HCT116 (cell line): ENCODE measurements at regions not wholly inside any gene's neighbourhood (a gene's known extent, or its start where the extent isn't known, plus 50 kb on each side); places are given as distances from the start of the nearest gene placed in this dataset.

ENCODE experiments used
- ATAC-seq: fragments of 200-7000 bp; cut with Tn5 transposase; 2 replicates; pipeline ENCODE4 v1.9.1; 2020; ENCODE audit warnings: mild to moderate bottlenecking, moderate library complexity
- BruUV-seq: library from RNA; stranded (reverse); fragments of 400-500 nt; replicated peaks from 2 replicates; lab custom pipeline; 2021; lab: Mats Ljungman, UMichigan
- CTCF ChIA-PET: fragments of 300-600 bp; sonication (Branson Sonifier 250); formaldehyde crosslinking; loops from one replicate; lab custom pipeline; 2021; ENCODE audit warnings: antibody characterized with exemption; lab: Charles Lee
- POLR2A ChIA-PET: fragments of 300-600, 350-600 bp; sonication (Branson Sonifier 250); formaldehyde crosslinking; loops from one replicate; lab custom pipeline; 2021; ENCODE audit warnings: antibody characterized with exemption; lab: Charles Lee
- RAD21 ChIA-PET, 2 experiments: fragments of 300-600 bp; sonication (Branson Sonifier 250); formaldehyde crosslinking; loops; one replicate each; lab custom pipeline; 2023; ENCODE audit warnings: low total read pairs in 2 of 2; ENCODE audit not compliant: uncharacterized antibody in 2 of 2, unreplicated experiment in 2 of 2, low non-redundant PET in 1 of 2; lab: Charles Lee
- DNase-seq: peaks from one replicate; pipeline ENCODE4 v3.0.0-alpha.2; 2010; ENCODE audit warnings: low read depth, low spot score
- H2AFZ ChIP-seq: fragments of 200-600 bp; shearing (Covaris generic), sonication (generic); 2 replicates; pipeline ENCODE4 v1.6.1; 2017; ENCODE audit warnings: low read depth, mixed run types, mixed read lengths, antibody characterized with exemption, low read length; ENCODE audit not compliant: poor library complexity, severe bottlenecking
- H3K27ac ChIP-seq: 2 replicates; pipeline ENCODE4 v1.5.1; 2012; ENCODE audit warnings: low read depth, low read length
- H3K27me3 ChIP-seq: fragments of 200-600 bp; sonication (generic); 2 replicates; pipeline ENCODE4 v1.6.1; 2016; ENCODE audit warnings: mixed run types, low read length, mixed read lengths; ENCODE audit not compliant: insufficient read depth
- H3K36me3 ChIP-seq, 2 experiments: fragments of 200-500 bp in 1 of 2; fragments of 200-600 bp in 1 of 2; sonication (Bioruptor generic) in 1 of 2; sonication (generic) in 1 of 2; 2 replicates each; pipeline versions ENCODE4 v1.5.1 to v1.6.1; 2014 to 2016; ENCODE audit warnings: low read length in 2 of 2, inconsistent platforms in 1 of 2, mixed read lengths in 1 of 2, mixed run types in 1 of 2; ENCODE audit not compliant: insufficient read depth in 2 of 2, control insufficient read depth in 1 of 2
- H3K4me1 ChIP-seq, 2 experiments: fragments of 200-600 bp in 1 of 2; sonication (generic) in 1 of 2; 2 replicates each; pipeline versions ENCODE4 v1.5.1 to v1.6.1; 2012 to 2017; ENCODE audit warnings: low read length in 2 of 2, inconsistent platforms in 1 of 2, mild to moderate bottlenecking in 1 of 2, mixed read lengths in 1 of 2, mixed run types in 1 of 2, moderate library complexity in 1 of 2; ENCODE audit not compliant: insufficient read depth in 2 of 2, control insufficient read depth in 1 of 2
- H3K4me2 ChIP-seq: fragments of 200-600 bp; sonication (generic); 2 replicates; pipeline ENCODE4 v1.6.1; 2017; ENCODE audit warnings: mixed run types, low read length, mixed read lengths
- H3K4me3 ChIP-seq, 2 experiments: fragments of 200-600 bp in 1 of 2; sonication (generic) in 1 of 2; replicated peaks in 1 of 2; 2 replicates each; pipeline ENCODE4 v1.5.1; 2011 to 2016; ENCODE audit warnings: low read length in 2 of 2, control low read depth in 1 of 2, low read depth in 1 of 2, mild to moderate bottlenecking in 1 of 2, mixed read lengths in 1 of 2, mixed run types in 1 of 2
- H3K79me2 ChIP-seq: fragments of 200-600 bp; sonication (generic); 2 replicates; pipeline ENCODE4 v1.6.1; 2017; ENCODE audit warnings: mild to moderate bottlenecking, mixed run types, low read length, moderate library complexity, mixed read lengths; ENCODE audit not compliant: insufficient read depth
- H3K9ac ChIP-seq: fragments of 200-600 bp; sonication (generic); 2 replicates; pipeline ENCODE4 v1.6.1; 2016; ENCODE audit warnings: low read length, mixed read lengths
- H3K9me2 ChIP-seq: fragments of 200-600 bp; sonication (generic), shearing (Covaris generic); 2 replicates; pipeline ENCODE4 v1.6.1; 2017; ENCODE audit warnings: mixed run types, mild to moderate bottlenecking, moderate library complexity; ENCODE audit not compliant: insufficient read depth
- H3K9me3 ChIP-seq, 2 experiments: fragments of 200-500 bp in 1 of 2; fragments of 200-600 bp in 1 of 2; sonication (Bioruptor generic) in 1 of 2; sonication (generic) in 1 of 2; 2 replicates each; pipeline ENCODE4 v1.6.1; 2014 to 2017; ENCODE audit warnings: low read length in 2 of 2, mixed read lengths in 2 of 2, inconsistent platforms in 1 of 2, low read depth in 1 of 2, mild to moderate bottlenecking in 1 of 2, mixed run types in 1 of 2, moderate library complexity in 1 of 2; ENCODE audit not compliant: control insufficient read depth in 1 of 2, insufficient read depth in 1 of 2
- H4K20me1 ChIP-seq: fragments of 200-600 bp; sonication (generic), shearing (Covaris generic); 2 replicates; pipeline ENCODE4 v1.6.1; 2017; ENCODE audit warnings: mixed run types, mild to moderate bottlenecking, moderate library complexity; ENCODE audit not compliant: insufficient read depth
- ATF3 ChIP-seq: IDR thresholded peaks from 2 replicates; pipeline ENCODE4 v1.6.1; 2012
- CEBPB ChIP-seq: IDR thresholded peaks from 2 replicates; pipeline ENCODE4 v1.6.1; 2012; ENCODE audit warnings: low read depth
- ELF1 ChIP-seq: IDR thresholded peaks from 2 replicates; pipeline ENCODE4 v1.6.1; 2012; ENCODE audit warnings: low read depth, borderline replicate concordance
- EZH2 ChIP-seq: fragments of 200-600 bp; sonication (generic); IDR thresholded peaks from 2 replicates; pipeline ENCODE4 v1.6.1; 2017; ENCODE audit warnings: antibody characterized with exemption, mixed run types
- FOSL1 ChIP-seq: IDR thresholded peaks from 2 replicates; pipeline ENCODE4 v1.6.1; 2012; ENCODE audit warnings: low read depth
- JUND ChIP-seq: IDR thresholded peaks from 2 replicates; pipeline ENCODE4 v1.6.1; 2012
- POLR2A ChIP-seq: IDR thresholded peaks from 2 replicates; pipeline ENCODE4 v1.7.0; 2011; ENCODE audit warnings: borderline replicate concordance; ENCODE audit not compliant: insufficient read depth, insufficient read length; ENCODE audit errors: extremely low read depth
- POLR2AphosphoS5 ChIP-seq: IDR thresholded peaks from 2 replicates; pipeline ENCODE4 v1.6.1; 2011; ENCODE audit warnings: mild to moderate bottlenecking, low read depth, low read length, moderate library complexity
- RAD21 ChIP-seq: IDR thresholded peaks from 2 replicates; pipeline ENCODE4 v1.6.1; 2012; ENCODE audit warnings: low read depth, mild to moderate bottlenecking
- SIN3A ChIP-seq: IDR thresholded peaks from 2 replicates; pipeline ENCODE4 v1.6.1; 2012; ENCODE audit warnings: low read depth
- SRF ChIP-seq: IDR thresholded peaks from 2 replicates; pipeline ENCODE4 v1.6.1; 2012; ENCODE audit warnings: low read depth
- TCF7L2 ChIP-seq: IDR thresholded peaks from 2 replicates; pipeline ENCODE4 v1.7.0; 2011; ENCODE audit warnings: borderline replicate concordance, inconsistent platforms; ENCODE audit not compliant: insufficient read depth, insufficient read length; ENCODE audit errors: extremely low read depth
- YY1 ChIP-seq: IDR thresholded peaks from 2 replicates; pipeline ENCODE4 v1.6.1; 2011; ENCODE audit warnings: low read length, low read depth, moderate library complexity, mild to moderate bottlenecking; ENCODE audit not compliant: insufficient replicate concordance; ENCODE audit errors: extremely low read depth
- ZFX ChIP-seq: fragments of 450-650 bp; IDR thresholded peaks from 2 replicates; pipeline ENCODE4 v1.6.1; 2017
- intact Hi-C: fragments of 100-400 bp; cut with micrococcal nuclease; formaldehyde crosslinking; loops from 2 replicates; pipeline ENCODE4 v1.10.0; 2022
- TF ChIP-seq, protein P1 (sequence below): IDR thresholded peaks from 2 replicates; pipeline ENCODE4 v1.6.1; 2012; ENCODE audit warnings: low read depth

GRCh38 chr14:86942936-86943335 lies 1050.0 kb downstream of the GALC start:
- Histone ChIP-seq H3K4me1 (no peaks in the 10 kb centered on the region), H3K79me2 (no peaks in the 10 kb centered on the region), H3K27ac (no peak overlapping the region), H2AFZ (no peak overlapping the region), H4K20me1 (no peaks in the 10 kb centered on the region), H3K4me2 (no peak overlapping the region), H3K9me3 (peaks cover 4 to 41% of the 10 kb centered on the region in 2 experiments; a peak in 2 of 4 replicates), H3K4me3 (no peak overlapping the region), H3K36me3 (no peaks in the 10 kb centered on the region), H3K27me3 (no peaks in the 10 kb centered on the region), H3K9ac (no peak overlapping the region)
- no peak for ATAC-seq
- no TSS peak for BruUV-seq
- ChIA-PET RAD21 (no interaction called here), POLR2A (no interaction called here)
- TF ChIP-seq JUND (no peak), POLR2AphosphoS5 (no peak), SRF (no peak), ATF3 (no peak), POLR2A (no peak), YY1 (no peak), FOSL1 (no peak), RAD21 (no peak), CEBPB (no peak), TCF7L2 (no peak), ELF1 (no peak), EZH2 (no peak), SIN3A (no peak), ZFX (no peak)
- TF ChIP-seq, protein P1, sequence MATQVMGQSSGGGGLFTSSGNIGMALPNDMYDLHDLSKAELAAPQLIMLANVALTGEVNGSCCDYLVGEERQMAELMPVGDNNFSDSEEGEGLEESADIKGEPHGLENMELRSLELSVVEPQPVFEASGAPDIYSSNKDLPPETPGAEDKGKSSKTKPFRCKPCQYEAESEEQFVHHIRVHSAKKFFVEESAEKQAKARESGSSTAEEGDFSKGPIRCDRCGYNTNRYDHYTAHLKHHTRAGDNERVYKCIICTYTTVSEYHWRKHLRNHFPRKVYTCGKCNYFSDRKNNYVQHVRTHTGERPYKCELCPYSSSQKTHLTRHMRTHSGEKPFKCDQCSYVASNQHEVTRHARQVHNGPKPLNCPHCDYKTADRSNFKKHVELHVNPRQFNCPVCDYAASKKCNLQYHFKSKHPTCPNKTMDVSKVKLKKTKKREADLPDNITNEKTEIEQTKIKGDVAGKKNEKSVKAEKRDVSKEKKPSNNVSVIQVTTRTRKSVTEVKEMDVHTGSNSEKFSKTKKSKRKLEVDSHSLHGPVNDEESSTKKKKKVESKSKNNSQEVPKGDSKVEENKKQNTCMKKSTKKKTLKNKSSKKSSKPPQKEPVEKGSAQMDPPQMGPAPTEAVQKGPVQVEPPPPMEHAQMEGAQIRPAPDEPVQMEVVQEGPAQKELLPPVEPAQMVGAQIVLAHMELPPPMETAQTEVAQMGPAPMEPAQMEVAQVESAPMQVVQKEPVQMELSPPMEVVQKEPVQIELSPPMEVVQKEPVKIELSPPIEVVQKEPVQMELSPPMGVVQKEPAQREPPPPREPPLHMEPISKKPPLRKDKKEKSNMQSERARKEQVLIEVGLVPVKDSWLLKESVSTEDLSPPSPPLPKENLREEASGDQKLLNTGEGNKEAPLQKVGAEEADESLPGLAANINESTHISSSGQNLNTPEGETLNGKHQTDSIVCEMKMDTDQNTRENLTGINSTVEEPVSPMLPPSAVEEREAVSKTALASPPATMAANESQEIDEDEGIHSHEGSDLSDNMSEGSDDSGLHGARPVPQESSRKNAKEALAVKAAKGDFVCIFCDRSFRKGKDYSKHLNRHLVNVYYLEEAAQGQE, result no peak
- TF ChIP-seq, all 23 proteins: peak for 0
- no peak for DNase-seq
- CTCF ChIA-PET, result no interaction called here
- no peaks in the 10 kb centered on the region for H3K9me2 ChIP-seq
- intact Hi-C loops, result no loop called here
